ENCODE measurements at regions not wholly inside any gene's neighbourhood (a gene's known extent, or its start where the extent isn't known, plus 50 kb on each side); places are given as distances from the start of the nearest gene placed in this dataset.
"Not testable (repeated sequence)": the region's sequence is repeated elsewhere in the genome, so short reads cannot be mapped to it uniquely, and the experiment has no call there.

DNA sequence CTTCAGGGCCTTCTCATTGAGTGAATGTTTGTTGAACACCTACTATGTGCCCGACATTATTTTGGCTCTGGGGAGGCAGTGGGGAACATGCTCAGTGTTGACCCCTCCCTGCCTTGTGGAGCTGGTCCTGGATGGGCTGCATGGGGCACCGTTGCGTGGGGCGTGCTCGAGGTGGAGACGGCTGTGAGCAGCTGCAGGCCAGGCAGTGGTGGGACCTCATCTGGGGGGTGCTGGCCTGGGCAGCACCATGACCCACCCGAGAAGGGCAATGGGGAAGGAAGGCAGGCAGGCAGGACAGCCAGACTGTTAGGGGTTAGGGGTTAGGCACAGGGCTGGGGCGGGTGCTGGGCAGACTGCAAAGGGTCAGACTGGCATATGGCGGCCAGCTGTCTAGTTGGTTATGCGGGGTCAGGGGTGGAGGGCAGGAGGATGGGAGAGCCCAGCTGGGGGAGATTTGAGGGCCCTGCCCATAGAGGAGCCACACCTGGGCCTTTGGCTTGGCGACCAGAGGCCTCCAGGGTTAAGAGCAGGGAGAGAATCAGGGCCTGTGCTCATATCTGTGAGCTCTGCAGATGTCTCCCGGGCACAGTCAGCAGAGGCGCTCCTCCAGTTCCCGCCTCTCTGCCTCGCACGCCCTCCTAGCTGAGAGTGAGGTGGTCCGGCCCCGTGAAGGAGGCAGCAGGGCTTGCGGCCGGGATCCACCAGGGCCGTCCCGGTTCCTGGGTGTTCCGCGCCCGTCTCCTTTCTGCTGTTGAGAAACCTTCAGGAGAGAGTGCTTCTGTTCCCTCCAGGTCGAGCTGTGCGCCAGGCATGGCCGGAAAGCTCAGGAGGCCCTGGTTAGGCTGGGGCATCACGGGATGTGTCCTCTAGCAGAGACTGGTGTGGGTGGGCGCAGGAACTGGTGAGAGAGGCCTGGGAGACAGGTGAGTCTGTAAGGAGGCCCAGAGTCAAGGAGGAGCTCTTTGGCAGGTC is 73.3 kb downstream of the RGS12 start:
- no peak for FAIRE-seq

DNA sequence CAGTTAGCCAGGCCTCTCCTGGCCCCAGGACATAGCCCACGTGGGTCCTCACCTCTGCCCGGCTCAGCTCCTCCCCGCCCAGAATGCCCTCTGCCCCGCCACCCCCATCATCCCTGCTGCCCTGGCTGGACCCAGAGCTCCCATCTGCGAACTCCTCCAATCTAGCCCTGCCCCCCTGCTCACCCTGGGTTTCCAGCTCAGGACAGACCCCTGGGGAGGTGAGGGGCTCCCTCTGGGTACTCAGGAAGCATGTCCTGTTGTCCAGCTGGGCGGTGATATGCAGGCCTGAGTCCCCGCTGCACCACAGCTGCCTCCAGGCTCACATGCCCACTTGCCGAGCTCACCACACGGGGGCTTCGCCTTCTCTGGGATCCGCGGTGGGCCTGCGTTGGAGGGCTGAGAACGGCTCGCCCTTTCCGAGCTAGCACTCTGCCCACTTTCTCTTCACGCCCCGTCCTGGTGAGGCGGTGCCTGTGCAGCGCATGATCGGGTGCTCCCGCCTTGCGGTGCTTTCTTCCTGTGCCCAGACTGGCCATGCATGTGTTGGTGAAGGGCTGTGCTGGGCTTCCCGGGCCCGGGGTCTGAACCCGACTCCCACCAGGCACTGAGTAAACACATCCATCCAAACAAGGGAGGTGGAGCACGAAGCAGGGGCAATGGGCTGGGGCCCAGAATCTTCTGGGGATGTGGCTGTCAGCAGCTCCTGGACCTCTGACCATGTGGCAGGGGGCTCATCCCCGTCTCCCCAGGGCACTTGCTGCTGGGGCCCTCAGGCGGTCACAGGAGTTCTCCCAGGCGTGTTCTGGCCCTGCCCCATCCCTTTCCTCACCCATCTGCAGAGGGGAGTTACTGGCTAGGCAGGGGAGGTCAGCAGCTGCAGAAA is 74.3 kb downstream of the RGS12 start:
- no peak for FAIRE-seq

DNA sequence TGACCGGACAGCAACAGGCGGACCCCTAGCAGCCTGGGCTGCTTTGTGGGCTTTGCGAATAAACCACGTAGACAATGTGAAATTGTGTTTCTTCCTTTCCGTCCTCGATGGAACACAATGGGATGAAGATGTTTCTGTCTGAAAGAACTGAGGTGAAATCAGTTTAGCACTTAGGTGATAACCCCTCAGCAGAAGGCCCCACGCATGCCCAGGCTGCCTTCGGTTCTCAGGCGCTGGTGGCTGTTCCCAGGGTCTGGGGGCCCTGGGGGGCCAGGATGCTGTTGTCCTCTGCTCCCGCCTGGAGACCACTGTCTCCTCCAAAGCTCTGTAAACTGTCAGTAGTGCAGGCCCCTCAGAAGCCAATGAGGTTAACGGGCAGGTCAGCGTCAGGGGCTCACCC is 73.9 kb upstream of the HGFAC start:
- no peak for FAIRE-seq

DNA sequence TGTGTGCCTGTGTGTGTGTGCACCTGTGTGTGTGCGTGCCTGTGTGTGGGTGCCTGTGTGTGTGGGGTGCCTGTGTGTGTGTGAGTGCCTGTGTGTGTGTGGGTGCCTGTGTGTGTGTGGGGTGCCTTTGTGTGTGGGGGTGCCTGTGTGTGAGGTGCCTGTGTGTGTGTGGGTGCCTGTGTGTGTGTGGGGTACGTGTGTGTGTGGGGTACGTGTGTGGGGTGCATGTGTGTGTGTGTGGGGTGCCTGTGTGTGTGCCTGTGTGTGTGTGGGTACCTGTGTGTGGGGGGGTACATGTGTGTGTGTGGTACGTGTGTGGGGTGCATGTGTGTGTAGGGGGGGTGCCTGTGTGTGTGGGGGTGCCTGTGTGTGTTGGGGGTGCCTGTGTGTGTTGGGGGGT is 73.4 kb upstream of the HGFAC start:
- no peak for FAIRE-seq

DNA sequence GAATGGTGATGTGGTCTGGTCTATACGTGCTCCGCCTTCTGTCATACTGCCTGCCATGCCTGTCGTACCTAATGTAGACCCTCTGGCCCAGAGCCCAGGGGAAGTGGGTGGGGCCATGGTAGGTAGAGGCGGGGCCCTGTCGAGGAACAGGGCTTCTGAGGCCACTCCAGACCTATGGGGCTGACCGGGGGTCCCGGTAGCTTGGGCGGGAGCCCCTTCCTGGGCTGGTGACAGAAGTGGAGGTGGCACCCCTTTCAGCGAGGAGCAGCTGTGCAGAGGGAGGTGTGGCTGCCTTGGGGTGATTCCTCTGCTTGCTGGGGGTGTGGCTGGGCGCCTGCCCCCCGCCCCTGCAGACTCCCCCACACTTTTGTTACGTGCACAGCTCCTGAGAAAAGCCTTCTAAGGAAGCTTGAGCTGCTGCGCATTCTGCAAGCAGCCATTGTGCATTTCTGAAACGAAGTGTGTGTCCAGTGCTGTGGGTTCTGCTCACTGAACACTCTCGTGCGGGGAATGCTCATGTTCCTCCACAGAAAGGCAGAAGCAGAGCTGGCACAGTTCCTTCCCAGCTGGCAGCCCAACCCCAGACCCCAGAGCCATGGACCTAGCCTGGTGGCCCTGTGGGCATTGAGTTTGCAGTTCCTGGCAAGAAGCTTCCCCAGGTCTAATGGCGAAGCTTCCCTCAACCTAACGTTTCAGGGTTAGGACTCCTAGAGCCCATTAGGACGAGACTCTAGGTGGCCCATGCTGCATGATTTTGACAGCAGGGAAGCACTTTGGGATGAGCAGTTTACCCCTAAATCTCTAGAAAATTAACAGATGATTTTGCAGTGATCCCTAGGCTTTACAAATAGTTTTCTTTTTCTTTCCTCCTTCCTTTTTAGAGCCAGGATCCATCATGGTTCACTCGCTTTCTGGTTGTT is 72.7 kb upstream of the HGFAC start:
- FAIRE-seq, result no peak

DNA sequence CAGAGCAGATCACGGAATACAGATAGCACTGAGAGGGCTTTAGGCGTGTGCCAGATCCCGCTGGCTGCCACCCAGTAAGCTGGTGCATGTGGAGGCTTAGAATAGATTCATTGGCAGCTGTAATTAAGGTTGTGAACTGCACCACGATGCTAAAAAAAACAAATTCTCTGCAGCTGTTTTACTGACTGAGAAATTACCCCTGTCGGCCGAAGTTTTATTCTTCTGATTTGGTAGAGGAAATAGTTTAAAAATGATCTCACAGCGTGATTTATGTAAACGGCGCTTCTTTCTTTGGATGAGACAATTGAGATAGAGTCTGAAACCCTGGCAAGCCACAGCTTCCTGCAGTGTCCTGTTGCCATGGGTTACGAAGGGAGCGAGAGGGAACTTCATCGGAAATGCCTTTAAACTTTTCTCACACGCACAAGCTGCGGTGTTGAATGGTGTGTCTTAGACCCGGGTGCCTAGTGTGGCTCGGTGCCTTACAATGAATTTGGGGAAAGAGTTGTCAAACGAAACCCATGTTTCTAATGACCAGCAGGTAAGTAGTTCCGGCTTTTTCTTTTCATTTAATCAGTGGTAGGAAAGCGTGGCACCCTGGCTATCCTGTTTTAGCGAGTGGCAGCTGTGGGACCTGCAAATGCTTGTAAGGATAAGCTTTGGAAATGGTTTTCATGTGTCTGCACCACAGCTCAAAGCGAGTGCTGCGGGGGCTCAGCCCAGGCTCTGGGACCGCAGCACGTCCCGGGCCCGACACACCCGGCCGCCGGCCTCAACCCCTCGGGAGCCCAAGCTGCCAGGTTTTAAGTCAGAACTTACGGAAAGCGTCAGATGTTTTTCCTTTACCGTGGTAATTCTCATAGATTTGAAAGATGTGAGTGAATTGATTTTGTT is 71.7 kb upstream of the HGFAC start:
- FAIRE-seq, result no peak

DNA sequence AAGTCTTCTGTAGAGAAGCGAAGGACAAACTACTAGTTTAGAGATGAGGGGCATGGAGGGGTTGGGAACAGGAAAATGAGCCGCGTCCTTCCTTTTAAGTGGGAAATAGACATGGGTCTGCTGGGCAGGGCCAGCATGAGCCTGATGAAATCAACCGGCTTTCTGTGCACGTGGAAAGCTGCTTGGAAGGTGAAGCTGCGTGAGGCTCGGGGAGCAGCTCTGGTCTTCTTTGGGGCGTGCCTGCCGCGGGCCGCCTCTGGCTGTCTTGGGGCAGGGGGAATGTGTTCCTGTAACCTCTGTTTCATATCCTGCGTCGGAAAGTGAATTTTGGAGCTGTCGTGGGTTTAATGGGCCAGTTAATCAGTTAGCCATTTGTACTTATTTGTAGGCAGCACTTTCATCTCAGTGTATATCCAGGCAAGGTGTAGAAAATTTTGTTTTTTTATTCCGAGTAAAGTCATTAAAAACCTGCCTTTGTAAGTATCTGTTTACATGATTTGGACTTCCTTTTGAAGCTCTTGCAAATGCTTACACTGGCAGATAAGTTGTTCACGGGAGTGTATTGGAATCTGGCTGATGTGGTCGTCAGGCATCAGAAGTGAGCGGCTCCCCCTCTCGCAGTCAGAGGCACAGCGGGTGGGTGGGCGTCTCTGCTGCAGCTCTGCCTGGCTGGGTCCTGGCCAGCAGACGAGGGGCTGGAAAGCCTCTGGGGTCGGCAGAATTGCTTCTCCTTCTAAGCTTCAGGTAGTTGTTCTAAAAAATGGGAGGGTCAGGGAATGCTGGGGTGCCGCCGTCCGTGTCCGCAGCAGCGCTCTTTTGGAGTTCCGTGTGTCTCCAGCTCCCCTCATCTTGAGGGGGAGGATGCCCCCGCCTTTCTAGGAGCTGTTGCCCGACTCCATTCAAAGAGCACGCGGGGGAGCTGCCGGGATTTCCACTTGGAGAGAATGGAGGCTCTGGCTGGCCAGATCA is 70.5 kb upstream of the HGFAC start:
- no peak for FAIRE-seq

DNA sequence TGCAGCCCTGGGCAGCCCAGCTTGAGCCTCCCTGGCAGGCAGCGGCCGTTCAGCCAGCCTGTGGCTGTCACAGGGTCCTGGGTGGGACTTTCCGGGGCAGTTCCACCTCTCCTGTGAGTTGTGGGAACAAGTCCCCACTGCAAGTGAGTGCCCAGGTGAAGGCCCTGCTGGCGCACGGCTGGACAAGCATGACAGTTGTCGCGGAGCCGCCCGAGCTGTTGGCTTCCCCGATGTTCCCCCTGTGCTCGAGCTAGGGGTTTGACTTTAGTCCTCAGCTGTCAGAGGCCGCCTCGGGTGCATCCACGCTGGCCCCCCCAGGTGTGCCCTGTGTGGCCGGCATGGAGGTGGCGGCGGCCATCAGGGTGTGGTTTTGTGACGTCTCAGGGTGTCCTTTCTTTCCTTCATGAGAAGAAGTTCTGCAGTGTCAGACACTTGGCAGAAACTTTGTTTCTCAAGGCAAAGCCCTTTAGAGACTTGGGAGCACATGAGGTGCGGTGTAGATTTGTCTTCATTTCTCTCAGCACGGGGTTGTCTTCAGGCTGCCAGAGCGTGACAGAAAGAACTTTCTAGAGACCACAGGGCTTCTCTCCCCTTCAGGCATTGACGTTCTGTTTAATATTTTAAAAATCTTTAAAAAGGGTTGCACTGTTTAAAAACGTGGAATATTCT is 69.4 kb upstream of the HGFAC start:
- FAIRE-seq, result no peak

DNA sequence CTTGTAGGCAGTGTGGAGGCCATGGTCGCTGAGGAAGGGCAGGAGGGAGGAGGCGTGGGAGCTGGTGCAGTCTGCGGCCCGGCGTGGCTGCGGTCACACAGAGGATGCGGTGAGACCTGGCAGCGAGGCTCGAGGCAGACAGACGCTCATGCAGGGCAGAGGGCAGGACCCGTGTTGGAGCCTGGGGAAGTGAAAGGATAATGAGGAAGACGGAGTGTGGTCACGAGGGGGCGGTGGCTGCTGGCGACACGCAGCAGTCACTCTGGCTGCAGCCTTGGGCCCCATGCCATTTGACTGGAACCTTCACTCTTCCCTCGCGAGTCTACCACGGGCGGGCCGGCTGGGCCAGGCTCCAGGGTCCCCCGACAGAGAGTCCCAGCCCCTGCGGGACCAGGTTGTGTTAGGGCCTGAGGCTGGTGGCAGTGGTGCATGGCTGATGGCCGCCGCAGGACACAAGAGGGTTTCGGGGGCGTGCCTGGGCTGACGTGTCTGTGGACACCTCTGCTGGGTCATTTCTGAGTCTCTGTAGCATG is 68.8 kb upstream of the HGFAC start:
- no peak for FAIRE-seq

DNA sequence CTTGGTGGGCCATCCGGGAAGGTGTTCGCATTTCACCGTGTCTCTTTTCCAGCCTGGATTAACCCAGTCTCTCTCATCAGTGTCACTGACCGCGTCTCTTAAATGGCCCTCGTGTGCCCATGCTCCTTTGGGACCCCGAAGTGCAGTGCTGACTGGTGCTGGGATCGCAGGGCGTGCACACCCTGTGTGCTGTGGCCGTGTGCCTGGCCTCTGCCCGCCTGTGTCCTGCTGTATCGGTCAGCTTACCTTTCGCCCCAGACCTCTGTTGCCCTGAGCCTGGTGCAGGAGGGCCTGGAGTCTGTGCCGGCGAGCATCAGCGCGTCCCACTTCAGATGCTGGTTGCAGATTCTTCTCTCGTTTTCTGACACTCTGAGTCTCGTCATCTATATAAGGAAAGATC is 68.3 kb upstream of the HGFAC start:
- no peak for FAIRE-seq

DNA sequence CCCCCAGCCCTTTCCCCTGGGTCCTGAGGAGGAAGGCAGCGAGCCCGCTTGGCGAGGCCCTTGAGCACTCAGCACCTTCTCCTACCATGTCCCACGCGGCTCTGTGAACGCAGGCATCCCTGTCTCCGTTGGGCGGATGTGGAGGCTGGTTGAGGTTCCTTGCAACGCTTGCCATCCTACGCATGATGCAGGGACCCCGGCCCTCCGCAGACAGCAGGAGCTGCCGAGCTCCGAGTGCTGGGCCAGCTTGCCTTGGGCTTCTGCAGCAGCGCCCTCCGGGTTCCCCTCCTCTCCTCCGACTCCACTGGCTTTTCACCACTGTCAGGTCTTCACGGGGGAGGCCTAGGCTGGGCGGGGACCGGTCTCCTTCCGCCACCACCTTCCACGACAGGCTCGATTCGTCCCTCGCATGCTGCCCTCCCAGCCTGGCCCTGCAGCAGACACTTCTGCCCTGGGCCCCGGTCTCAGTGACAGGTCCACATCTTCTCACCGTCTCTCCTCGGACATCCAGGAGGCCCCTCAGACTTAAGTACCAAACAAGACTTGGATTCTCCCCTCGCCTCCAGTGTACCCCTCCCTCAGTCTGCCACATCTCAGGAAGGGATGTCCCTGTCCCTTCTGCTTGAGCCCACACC is 67.6 kb upstream of the HGFAC start:
- FAIRE-seq, result no peak

DNA sequence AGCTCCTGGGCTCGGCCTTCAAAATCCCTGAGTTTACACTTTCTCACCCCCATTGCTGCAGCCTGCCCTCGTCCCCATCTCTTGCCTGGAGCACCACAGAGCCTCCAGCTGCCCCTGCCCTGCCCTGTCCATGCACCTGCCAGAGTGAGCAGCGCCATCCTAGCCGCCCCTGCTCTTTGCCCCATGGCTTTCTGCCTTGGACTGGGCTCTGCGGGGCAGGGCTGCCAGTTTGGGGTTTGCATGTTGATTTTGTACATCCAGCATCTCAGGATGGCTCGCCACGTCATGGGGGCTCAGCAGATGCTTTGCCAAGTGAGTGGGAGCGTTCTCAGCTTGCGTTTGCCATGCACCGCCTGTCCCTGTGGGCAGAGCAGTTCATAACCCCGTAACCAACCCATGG is 67.1 kb upstream of the HGFAC start:
- no peak for FAIRE-seq

DNA sequence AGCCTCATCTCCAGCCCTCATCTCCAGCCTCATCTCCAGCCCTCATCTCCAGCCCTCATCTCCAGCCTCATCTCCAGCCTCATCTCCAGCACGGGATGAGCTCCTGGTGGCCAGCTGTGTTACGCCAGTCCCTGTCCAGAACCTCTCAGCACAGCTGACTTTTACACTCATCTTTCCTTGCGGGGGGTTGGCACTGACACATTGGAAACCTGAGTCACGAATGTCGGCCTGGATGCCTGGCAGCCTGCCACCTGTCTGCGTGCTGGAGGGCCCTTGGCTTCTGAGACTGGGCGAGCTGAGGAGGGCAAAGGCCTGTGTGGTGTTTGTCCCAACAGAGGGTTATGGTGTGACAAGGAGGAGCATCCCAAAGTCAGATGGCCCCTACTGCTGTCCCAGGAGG is 66.1 kb upstream of the HGFAC start:
- FAIRE-seq, result no peak

DNA sequence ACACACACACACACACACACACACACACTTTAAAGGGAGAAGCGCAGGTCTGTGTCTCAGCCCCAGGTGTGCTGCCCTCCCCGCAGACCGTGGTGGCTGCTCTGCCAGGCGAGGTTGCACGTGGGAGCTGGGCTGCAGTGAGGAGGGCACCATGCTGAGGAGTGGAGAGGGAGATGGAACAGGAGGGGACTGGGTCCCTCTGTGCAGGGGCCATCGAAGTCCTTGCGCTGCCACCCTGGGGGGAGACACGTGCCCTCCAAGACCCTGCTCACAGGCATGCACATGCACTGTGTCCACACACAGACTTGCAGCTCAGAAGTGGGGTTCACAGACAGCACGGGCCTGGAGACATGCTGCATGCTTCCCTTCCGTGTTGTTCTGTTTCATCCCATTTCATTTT is 65.5 kb upstream of the HGFAC start:
- FAIRE-seq, result no peak

DNA sequence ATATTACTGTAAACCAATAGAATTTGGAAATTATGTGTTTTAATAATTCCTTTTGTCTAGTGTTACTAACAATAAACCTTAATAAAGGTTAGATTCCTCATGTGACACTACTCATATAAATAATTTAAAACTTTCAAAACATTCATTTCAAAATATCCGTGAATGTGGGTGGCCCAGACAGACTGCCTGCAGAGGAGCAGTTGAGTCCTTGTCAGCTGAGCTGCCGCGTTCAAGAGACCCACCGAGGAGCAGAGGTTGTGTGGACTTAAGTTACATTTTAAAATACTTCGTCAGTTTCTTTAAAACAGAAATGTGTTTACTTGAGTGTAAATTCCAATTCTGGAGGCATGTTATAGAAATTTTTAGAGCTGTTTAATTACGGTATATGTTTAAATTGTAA is 64.2 kb upstream of the HGFAC start:
- FAIRE-seq, result no peak

DNA sequence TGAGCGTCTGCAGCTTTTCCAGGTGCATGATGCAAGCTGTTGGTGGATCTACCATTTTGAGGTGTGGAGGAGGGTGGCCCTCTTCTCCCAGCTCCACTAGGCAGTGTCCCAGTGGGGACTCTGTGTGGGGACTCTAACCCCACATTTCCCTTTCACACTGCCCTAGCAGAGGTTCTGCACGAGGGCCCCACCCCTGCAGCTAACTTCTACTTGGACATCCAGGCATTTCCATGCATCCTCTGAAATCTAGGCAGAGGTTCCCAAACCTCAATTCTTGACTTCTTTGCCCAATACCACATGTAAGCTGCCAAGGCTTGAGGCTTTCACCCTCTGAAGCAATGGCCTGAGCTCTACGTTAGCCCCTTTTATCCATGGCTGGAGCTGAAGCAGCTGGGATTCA is 61.4 kb upstream of the HGFAC start:
- not testable (repeated sequence) for FAIRE-seq

DNA sequence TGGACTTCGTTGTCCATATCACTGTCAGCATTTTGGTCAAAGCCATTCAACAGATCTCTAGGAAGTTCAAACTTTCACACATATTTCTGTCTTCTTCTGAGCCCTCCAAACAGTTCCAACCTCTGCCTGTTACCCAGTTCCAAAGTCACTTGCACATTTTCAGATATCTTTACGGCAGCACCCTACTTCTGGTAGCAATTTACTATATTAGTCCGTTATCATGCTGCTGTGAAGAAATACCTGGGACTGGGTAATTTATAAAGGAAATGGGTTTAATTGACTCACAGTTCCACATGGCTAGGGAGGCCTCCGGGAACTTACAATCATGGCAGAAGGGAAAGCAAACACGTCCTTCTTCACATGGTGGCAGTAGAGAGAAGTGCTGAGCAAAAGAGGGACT is 60.6 kb upstream of the HGFAC start:
- not testable (repeated sequence) for FAIRE-seq

DNA sequence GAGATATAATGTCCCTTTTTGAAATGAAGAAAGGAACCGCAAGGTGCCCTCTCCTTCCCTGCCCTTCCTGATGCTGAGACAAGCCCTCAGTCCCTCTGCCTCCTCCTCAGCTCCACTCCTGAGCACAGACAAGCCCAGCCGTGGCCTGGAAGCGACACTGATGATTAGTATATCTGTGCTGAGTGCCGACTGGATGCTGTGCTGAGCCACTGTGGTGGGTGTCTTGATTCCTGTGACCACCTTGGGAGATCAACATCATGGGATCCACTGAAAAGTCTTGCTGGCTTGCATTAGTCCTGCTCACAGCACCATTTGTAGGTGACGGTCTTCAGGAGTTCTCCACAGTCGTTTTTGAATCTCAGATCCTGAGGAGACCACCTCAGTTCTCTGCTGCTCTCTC is 59.5 kb upstream of the HGFAC start:
- FAIRE-seq, result no peak

DNA sequence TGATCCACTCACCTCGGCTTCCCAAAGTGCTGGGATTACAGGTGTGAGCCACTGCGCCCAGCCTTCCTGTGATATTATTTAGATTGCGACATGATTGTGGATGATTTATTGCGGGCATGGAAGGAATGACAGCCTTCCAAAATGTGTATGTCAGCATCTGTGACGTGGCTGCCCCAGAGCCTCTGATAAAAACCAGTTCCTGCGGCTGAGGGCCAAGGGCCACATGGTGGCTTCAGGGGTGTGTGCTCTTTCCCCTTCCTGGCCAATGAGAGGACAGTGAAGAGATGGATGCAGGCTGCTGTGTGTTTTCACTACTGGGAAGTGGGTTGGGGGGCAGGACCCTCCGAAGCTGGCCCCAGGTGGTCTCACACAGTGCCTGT is 57.4 kb upstream of the HGFAC start:
- FAIRE-seq, result no peak

Measured in islet of Langerhans (tissue), 1 donor.